Activated T-helper 17 cell treated with anti-CD3 and anti-CD28 coated beads, Interleukin-2, amount 50 U/mL, for 72 hours (primary cell): ENCODE measurements at regions not wholly inside any gene's neighbourhood (a gene's known extent, or its start where the extent isn't known, plus 50 kb on each side); places are given as distances from the start of the nearest gene placed in this dataset.

Source experiments
- ATAC-seq: fragments of 150-1000 bp; cut with Tn5 transposase; replicated peaks from 2 replicates; pipeline ENCODE4 v1.10.0; 2021; ENCODE audit warnings: mild to moderate bottlenecking, moderate library complexity
- H3K27ac Mint-ChIP-seq: one replicate; pipeline ENCODE4 v1.8.0; 2022; ENCODE audit warnings: mixed read lengths
- H3K27me3 Mint-ChIP-seq: one replicate; pipeline ENCODE4 v1.8.0; 2022; ENCODE audit warnings: mixed read lengths
- H3K36me3 Mint-ChIP-seq: one replicate; pipeline ENCODE4 v1.8.0; 2022; ENCODE audit warnings: low read depth, mild to moderate bottlenecking, mixed read lengths
- H3K4me1 Mint-ChIP-seq: one replicate; pipeline ENCODE4 v1.8.0; 2022; ENCODE audit warnings: mixed read lengths
- H3K4me3 Mint-ChIP-seq: one replicate; pipeline ENCODE4 v1.8.0; 2022; ENCODE audit warnings: mild to moderate bottlenecking, mixed read lengths
- H3K9me3 Mint-ChIP-seq: one replicate; pipeline ENCODE4 v1.8.0; 2022; ENCODE audit warnings: mixed read lengths

GRCh38 chr19:31701146-31701545, 351.9 kb upstream of the TSHZ3 start:
- H3K4me1 Mint-ChIP-seq: no peaks in the 10 kb centered on the region
- no peaks in the 10 kb centered on the region for H3K36me3 Mint-ChIP-seq

DNA sequence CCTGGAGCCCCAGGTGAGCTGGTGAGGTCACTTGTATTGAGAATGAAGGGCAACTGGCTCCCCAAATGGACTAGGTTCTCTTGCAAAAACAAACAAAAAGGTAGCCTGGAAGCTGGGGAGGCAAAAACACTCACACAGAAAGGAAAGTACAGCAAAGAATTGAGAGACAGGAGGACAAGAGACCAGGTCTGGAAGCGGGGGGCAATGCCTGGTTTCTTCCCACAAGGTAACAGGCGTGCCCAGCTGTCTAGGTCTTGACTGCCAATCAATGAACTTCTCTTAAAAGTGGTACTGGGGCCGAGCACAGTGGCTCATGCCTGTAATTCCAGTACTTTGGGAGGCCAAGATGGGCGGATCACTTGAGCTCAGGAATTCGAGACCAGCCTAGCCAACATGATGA, 356.4 kb upstream of the TSHZ3 start:
- peaks cover 14% of the 10 kb centered on the region for H3K9me3 Mint-ChIP-seq
- H3K4me3 Mint-ChIP-seq: no peak overlapping the region
- H3K27ac Mint-ChIP-seq: no peak overlapping the region
- ATAC-seq: no peak
- no peaks in the 10 kb centered on the region for H3K36me3 Mint-ChIP-seq
- H3K27me3 Mint-ChIP-seq: no peaks in the 10 kb centered on the region
- no peaks in the 10 kb centered on the region for H3K4me1 Mint-ChIP-seq

More at GRCh38 chr19:31701146-31701545, 351.9 kb upstream of the TSHZ3 start:
- ATAC-seq: no peak
- H3K27me3 Mint-ChIP-seq: no peaks in the 10 kb centered on the region
- peaks cover 20% of the 10 kb centered on the region for H3K9me3 Mint-ChIP-seq
- H3K4me3 Mint-ChIP-seq: no peak overlapping the region
- H3K27ac Mint-ChIP-seq: no peak overlapping the region

GRCh38 chr19:31706131-31706530, 356.9 kb upstream of the TSHZ3 start:
- Mint-ChIP-seq H3K27ac (no peak overlapping the region), H3K27me3 (no peaks in the 10 kb centered on the region), H3K4me3 (no peak overlapping the region), H3K9me3 (peaks cover 11% of the 10 kb centered on the region), H3K4me1 (no peaks in the 10 kb centered on the region), H3K36me3 (no peaks in the 10 kb centered on the region)
- no peak for ATAC-seq

GRCh38 chr19:31706691-31707620, 357.7 kb upstream of the TSHZ3 start:
- Mint-ChIP-seq H3K27ac (no peak overlapping the region), H3K36me3 (no peaks in the 10 kb centered on the region), H3K9me3 (peaks cover 14% of the 10 kb centered on the region), H3K27me3 (peaks cover 2% of the 10 kb centered on the region), H3K4me3 (no peak overlapping the region), H3K4me1 (no peaks in the 10 kb centered on the region)
- no peak for ATAC-seq

- Mint-ChIP-seq H3K4me3 (no peak overlapping the region), H3K9me3 (peaks cover 12% of the 10 kb centered on the region), H3K4me1 (no peaks in the 10 kb centered on the region), H3K27me3 (peaks cover 3% of the 10 kb centered on the region), H3K27ac (no peak overlapping the region), H3K36me3 (no peaks in the 10 kb centered on the region)
- no peak for ATAC-seq
Observed at GRCh38 chr19:31708520-31708919, 359.3 kb upstream of the TSHZ3 start.

DNA sequence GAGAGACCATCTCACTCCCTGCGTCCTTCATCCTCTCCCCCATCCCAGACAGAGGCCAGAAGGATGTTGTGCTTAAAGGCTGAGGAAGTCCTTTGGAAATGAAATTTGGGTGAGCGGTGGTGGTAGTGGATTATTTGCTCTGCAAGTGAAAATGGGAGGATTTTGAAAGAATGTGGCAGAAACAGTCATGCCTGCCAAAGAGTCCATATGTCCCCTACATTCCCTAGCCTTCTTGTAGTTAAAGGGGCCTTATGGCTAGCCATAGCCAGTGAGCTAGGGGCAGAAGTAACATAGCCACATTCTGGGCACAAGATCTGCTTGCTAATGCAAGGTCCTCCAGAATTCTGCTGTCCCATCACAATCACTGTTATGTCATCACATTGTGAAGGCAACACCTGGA, 360.2 kb upstream of the TSHZ3 start:
- no peak overlapping the region for H3K27ac Mint-ChIP-seq
- peaks cover 9% of the 10 kb centered on the region for H3K9me3 Mint-ChIP-seq
- H3K36me3 Mint-ChIP-seq: no peaks in the 10 kb centered on the region
- H3K4me1 Mint-ChIP-seq: no peaks in the 10 kb centered on the region
- peaks cover 3% of the 10 kb centered on the region for H3K27me3 Mint-ChIP-seq
- H3K4me3 Mint-ChIP-seq: no peak overlapping the region
- ATAC-seq: no peak

- H3K27ac Mint-ChIP-seq: no peak overlapping the region
- no peaks in the 10 kb centered on the region for H3K36me3 Mint-ChIP-seq
- H3K9me3 Mint-ChIP-seq: peaks cover 9% of the 10 kb centered on the region
- peaks cover 3% of the 10 kb centered on the region for H3K27me3 Mint-ChIP-seq
- ATAC-seq: no peak
- H3K4me3 Mint-ChIP-seq: no peak overlapping the region
- H3K4me1 Mint-ChIP-seq: no peaks in the 10 kb centered on the region
Observed at GRCh38 chr19:31715249-31715945, 366.2 kb upstream of the TSHZ3 start.

DNA sequence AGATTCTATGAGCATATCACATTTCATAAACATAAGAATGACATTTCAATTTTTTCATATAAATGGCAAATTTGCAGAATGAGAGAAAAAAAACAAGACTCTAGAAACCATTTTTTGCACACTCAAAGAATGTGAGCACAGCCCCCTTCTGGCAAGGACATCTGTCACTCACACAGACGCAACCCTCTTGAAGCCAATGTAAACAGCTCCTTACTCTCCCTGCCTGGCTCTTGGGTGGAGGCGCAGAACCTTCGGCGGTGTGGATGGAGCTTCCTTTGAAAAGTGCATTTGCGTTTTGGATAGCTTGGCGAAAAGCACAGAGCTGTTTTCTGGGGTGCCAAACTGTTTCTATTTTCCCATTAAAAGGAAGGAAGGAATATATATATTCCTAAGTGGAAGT, 367.6 kb upstream of the TSHZ3 start:
- Mint-ChIP-seq H3K4me1 (no peaks in the 10 kb centered on the region), H3K36me3 (no peaks in the 10 kb centered on the region), H3K27ac (no peak overlapping the region), H3K4me3 (no peak overlapping the region), H3K9me3 (peaks cover 4% of the 10 kb centered on the region), H3K27me3 (peaks cover 3% of the 10 kb centered on the region)
- no peak for ATAC-seq

DNA sequence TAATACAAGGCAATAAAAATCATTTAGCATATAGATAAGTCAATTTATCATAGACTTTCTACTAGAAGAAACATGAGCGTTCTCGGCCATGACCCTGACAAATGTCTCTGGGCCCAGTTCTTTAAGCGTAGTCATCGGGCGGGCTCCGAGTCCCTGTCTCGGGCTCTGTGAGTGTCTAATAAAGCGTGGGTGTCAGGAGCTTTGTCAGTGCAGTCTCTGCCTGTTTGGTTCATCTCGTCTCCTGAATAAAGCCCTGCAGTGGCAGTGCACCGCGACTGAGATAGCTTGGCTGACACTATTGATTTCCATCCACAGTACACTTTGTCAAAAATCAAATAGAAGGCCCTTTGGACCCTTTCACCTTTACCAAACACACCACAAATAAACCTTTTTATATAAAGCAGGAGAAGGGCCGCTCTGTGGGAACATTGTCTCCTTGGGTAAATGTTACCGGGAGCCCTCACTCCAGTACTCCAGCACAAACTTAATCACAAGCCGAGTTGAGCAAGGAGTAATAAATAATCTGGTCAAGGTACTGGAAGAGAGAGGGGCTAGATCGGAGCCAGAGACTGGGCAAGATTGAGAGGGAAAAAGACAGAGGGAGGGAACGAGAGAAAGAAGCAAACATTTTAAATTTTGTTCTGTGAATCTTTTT, 368.2 kb upstream of the TSHZ3 start:
- no peak overlapping the region for H3K27ac Mint-ChIP-seq
- H3K36me3 Mint-ChIP-seq: no peaks in the 10 kb centered on the region
- no peak for ATAC-seq
- no peaks in the 10 kb centered on the region for H3K9me3 Mint-ChIP-seq
- no peak overlapping the region for H3K4me3 Mint-ChIP-seq
- no peaks in the 10 kb centered on the region for H3K4me1 Mint-ChIP-seq
- H3K27me3 Mint-ChIP-seq: no peaks in the 10 kb centered on the region

DNA sequence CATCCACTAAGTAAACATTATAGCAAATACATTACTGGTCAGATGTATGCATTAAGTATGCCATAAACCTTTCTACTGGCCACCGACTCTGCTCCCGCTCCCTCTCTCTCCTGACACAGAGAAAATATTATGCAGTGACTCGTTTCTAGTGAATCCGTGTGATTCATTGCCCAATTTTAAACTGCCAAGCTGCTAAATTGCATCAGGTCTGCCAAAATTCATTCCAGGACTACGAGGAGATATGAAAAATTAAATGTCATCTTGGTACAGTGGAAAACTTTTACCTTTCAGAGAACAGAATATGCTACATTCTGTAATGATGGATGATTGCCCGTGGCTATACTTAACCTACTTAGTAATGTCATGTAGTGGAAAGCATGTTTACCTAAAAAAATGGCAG, 368.8 kb upstream of the TSHZ3 start:
- Mint-ChIP-seq H3K27me3 (no peaks in the 10 kb centered on the region), H3K4me3 (no peak overlapping the region), H3K36me3 (no peaks in the 10 kb centered on the region), H3K27ac (no peak overlapping the region), H3K4me1 (no peaks in the 10 kb centered on the region), H3K9me3 (no peaks in the 10 kb centered on the region)
- no peak for ATAC-seq

- no peaks in the 10 kb centered on the region for H3K27me3 Mint-ChIP-seq
- no peaks in the 10 kb centered on the region for H3K9me3 Mint-ChIP-seq
- H3K4me1 Mint-ChIP-seq: no peaks in the 10 kb centered on the region
- H3K36me3 Mint-ChIP-seq: no peaks in the 10 kb centered on the region
- ATAC-seq: no peak
- H3K4me3 Mint-ChIP-seq: no peak overlapping the region
- H3K27ac Mint-ChIP-seq: no peak overlapping the region
Observed at GRCh38 chr19:31718898-31719297, 369.7 kb upstream of the TSHZ3 start.

DNA sequence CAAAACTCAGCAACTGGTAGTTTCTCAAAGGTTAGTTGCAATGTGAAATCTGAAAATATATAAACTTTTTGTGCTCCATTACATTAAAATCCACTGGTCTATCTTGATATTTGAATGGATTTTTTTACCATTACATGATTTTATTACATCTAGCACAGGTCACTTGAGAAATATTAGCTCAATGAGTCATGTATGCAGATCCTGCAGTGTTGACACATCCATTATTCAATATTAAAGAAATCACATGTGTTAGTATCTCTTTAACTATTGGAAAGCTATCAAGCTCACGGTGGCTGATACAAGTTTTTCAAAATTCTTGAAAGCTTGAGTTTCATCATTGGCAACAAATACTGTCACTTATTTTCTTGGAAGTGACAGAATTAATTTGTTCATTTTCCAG, 373.9 kb upstream of the TSHZ3 start:
- Mint-ChIP-seq H3K27me3 (no peaks in the 10 kb centered on the region), H3K4me3 (no peak overlapping the region), H3K9me3 (peaks cover under 1% of the 10 kb centered on the region), H3K4me1 (no peaks in the 10 kb centered on the region), H3K36me3 (no peaks in the 10 kb centered on the region), H3K27ac (no peak overlapping the region)
- no peak for ATAC-seq

DNA sequence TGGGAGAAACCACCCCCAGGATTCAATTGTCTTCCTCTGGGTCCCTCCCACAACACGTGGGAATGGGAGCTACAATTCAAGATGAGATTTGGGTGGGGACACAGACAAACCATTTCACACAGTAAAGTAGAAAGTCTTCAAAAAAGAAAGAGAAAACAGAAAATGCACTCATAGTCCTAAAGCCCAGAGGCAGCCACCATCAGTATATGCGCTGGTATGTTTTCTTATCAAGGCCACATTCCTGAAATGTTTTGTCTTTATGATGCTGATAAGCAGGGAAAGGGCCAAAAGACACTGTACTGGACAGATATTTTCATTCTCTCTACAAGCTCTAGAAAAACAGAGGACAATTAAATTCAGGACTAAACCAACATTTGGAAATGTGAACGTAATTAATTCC, 375.8 kb upstream of the TSHZ3 start:
- H3K27ac Mint-ChIP-seq: no peak overlapping the region
- peaks cover 5% of the 10 kb centered on the region for H3K9me3 Mint-ChIP-seq
- H3K27me3 Mint-ChIP-seq: no peaks in the 10 kb centered on the region
- no peak for ATAC-seq
- no peaks in the 10 kb centered on the region for H3K36me3 Mint-ChIP-seq
- no peaks in the 10 kb centered on the region for H3K4me1 Mint-ChIP-seq
- H3K4me3 Mint-ChIP-seq: no peak overlapping the region

DNA sequence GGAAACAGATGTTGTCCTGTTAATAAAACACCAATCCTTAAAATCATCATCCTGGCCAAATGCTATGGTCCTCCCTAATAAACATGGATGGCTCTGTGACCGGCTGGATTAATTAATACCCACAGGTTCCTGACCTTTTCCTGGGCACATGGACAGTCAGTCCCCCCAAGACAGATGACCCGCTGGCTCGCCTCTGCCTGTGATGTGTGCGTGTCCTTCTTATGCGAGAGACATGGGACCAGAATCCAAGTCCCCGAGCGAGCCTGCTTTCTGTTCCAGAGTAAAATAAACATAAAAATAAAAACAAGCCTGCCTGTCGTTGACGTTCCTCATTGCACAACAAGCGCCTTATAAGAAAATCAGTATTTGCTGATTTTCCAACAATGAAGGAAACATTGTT, 378.3 kb upstream of the TSHZ3 start:
- H3K4me3 Mint-ChIP-seq: no peak overlapping the region
- no peak for ATAC-seq
- H3K27ac Mint-ChIP-seq: no peak overlapping the region
- no peaks in the 10 kb centered on the region for H3K27me3 Mint-ChIP-seq
- H3K36me3 Mint-ChIP-seq: no peaks in the 10 kb centered on the region
- peaks cover 5% of the 10 kb centered on the region for H3K9me3 Mint-ChIP-seq
- H3K4me1 Mint-ChIP-seq: no peaks in the 10 kb centered on the region

- no peaks in the 10 kb centered on the region for H3K36me3 Mint-ChIP-seq
- H3K4me1 Mint-ChIP-seq: no peaks in the 10 kb centered on the region
- H3K4me3 Mint-ChIP-seq: no peak overlapping the region
- H3K27ac Mint-ChIP-seq: no peak overlapping the region
- peaks cover 4% of the 10 kb centered on the region for H3K27me3 Mint-ChIP-seq
- no peak for ATAC-seq
- peaks cover 5% of the 10 kb centered on the region for H3K9me3 Mint-ChIP-seq
Observed at GRCh38 chr19:31730270-31730669, 381.0 kb upstream of the TSHZ3 start.
